MCF 10A (cell line): ENCODE measurements at regions not wholly inside any gene's neighbourhood (a gene's known extent, or its start where the extent isn't known, plus 50 kb on each side); places are given as distances from the start of the nearest gene placed in this dataset.
A peak's percentile ranks its signal among the peaks of the same experiment; 100 is the strongest.
"Not testable (repeated sequence)": the region's sequence is repeated elsewhere in the genome, so short reads cannot be mapped to it uniquely, and the experiment has no call there.

Experiments used
- BruUV-seq: library from RNA; stranded (reverse); fragments of 400-500 nt; replicated peaks from 2 replicates; lab custom pipeline; 2021; lab: Mats Ljungman, UMichigan
- CTCF ChIA-PET: fragments of 300-600 bp; sonication (Branson Sonifier 250); formaldehyde crosslinking; extraction: SDS; loops from one replicate; lab custom pipeline; 2021; ENCODE audit warnings: antibody characterized with exemption, inconsistent platforms; lab: Yijun Ruan, JAX
- POLR2A ChIA-PET: fragments of 300-600, 350-650 bp; sonication (Branson Sonifier 250); formaldehyde crosslinking; extraction: SDS; loops from one replicate; lab custom pipeline; 2020; ENCODE audit warnings: antibody characterized with exemption, inconsistent platforms; lab: Yijun Ruan, JAX
- DNase-seq: peaks from one replicate; pipeline ENCODE4 v3.0.0-alpha.2; 2018; ENCODE audit not compliant: unreplicated experiment
- H3K27ac Mint-ChIP-seq: one replicate; pipeline ENCODE4 v1.8.0; 2022; ENCODE audit warnings: mild to moderate bottlenecking, low read depth, mixed read lengths; ENCODE audit not compliant: unreplicated experiment
- H3K27me3 Mint-ChIP-seq: one replicate; pipeline ENCODE4 v1.8.0; 2022; ENCODE audit warnings: mixed read lengths; ENCODE audit not compliant: insufficient read depth, unreplicated experiment
- H3K36me3 Mint-ChIP-seq: one replicate; pipeline ENCODE4 v1.8.0; 2022; ENCODE audit warnings: mild to moderate bottlenecking, moderate library complexity, mixed read lengths; ENCODE audit not compliant: insufficient read depth, unreplicated experiment
- H3K4me1 Mint-ChIP-seq: one replicate; pipeline ENCODE4 v1.8.0; 2022; ENCODE audit warnings: mixed read lengths; ENCODE audit not compliant: insufficient read depth, unreplicated experiment
- H3K4me3 Mint-ChIP-seq: one replicate; pipeline ENCODE4 v1.8.0; 2022; ENCODE audit warnings: mild to moderate bottlenecking, moderate library complexity, mixed read lengths; ENCODE audit not compliant: unreplicated experiment
- H3K9me3 Mint-ChIP-seq: one replicate; pipeline ENCODE4 v1.8.0; 2022; ENCODE audit warnings: mixed read lengths; ENCODE audit not compliant: unreplicated experiment
- CTCF ChIP-seq: fragments of 200-600 bp; IDR thresholded peaks from one replicate; pipeline ENCODE4 v1.8.0; 2022; ENCODE audit warnings: antibody characterized with exemption, mild to moderate bottlenecking; ENCODE audit not compliant: unreplicated experiment
- intact Hi-C: fragments of 100-400 bp; cut with micrococcal nuclease; formaldehyde crosslinking; loops from 2 replicates; pipeline ENCODE4 v1.14.1; 2022

GRCh38 chr6:4472222-4472621 is 304.0 kb upstream of the CDYL start:
- no peak for TF ChIP-seq CTCF
- ChIA-PET CTCF (no interaction called here), POLR2A (no interaction called here)
- H3K27me3 Mint-ChIP-seq = no peaks in the 10 kb centered on the region
- no peaks in the 10 kb centered on the region for H3K4me1 Mint-ChIP-seq
- no peak for DNase-seq
- H3K36me3 Mint-ChIP-seq = no peaks in the 10 kb centered on the region
- no peak overlapping the region for H3K4me3 Mint-ChIP-seq
- intact Hi-C loops = no loop called here
- H3K9me3 Mint-ChIP-seq = peaks cover 23% of the 10 kb centered on the region
- H3K27ac Mint-ChIP-seq = no peak overlapping the region
- BruUV-seq = no TSS peak

- POLR2A ChIA-PET, H3K36me3 Mint-ChIP-seq, H3K27ac Mint-ChIP-seq, intact Hi-C loops, DNase-seq, H3K4me1 Mint-ChIP-seq, BruUV-seq, H3K27me3 Mint-ChIP-seq, H3K4me3 Mint-ChIP-seq, CTCF ChIA-PET: not testable (repeated sequence)
- peaks cover 23% of the 10 kb centered on the region for H3K9me3 Mint-ChIP-seq
Measured at GRCh38 chr6:4471515-4471914, 304.7 kb upstream of the CDYL start.

- Mint-ChIP-seq H3K4me3 (no peak overlapping the region), H3K27me3 (no peaks in the 10 kb centered on the region), H3K4me1 (no peaks in the 10 kb centered on the region), H3K9me3 (peaks cover 23% of the 10 kb centered on the region), H3K36me3 (no peaks in the 10 kb centered on the region), H3K27ac (no peak overlapping the region)
- intact Hi-C loops = no loop called here
- POLR2A ChIA-PET = interaction anchor here (0.7 kb wide), 1 partner anchor 175 kb away, joined by 4 read pairs; no protein-coding TSS in a partner anchor
- no peak for TF ChIP-seq CTCF
- no TSS peak for BruUV-seq
- no peak for DNase-seq
- CTCF ChIA-PET = no interaction called here
Measured at GRCh38 chr6:4470698-4471210, 305.4 kb upstream of the CDYL start.

GRCh38 chr6:4466769-4467480 is 309.3 kb upstream of the CDYL start:
- no peak for TF ChIP-seq CTCF
- Mint-ChIP-seq H3K4me3 (no peak overlapping the region), H3K4me1 (no peaks in the 10 kb centered on the region), H3K27me3 (no peaks in the 10 kb centered on the region), H3K9me3 (peaks cover 15% of the 10 kb centered on the region), H3K27ac (no peak overlapping the region), H3K36me3 (peaks cover under 1% of the 10 kb centered on the region)
- intact Hi-C loops = no loop called here
- BruUV-seq = no TSS peak
- ChIA-PET POLR2A (interaction anchor here (0.6 kb wide), 1 partner anchor 9 kb away, joined by 3 read pairs; no protein-coding TSS in a partner anchor), CTCF (no interaction called here)
- peak; percentile 18 for DNase-seq
